ENCODE measurements at regions not wholly inside any gene's neighbourhood (a gene's known extent, or its start where the extent isn't known, plus 50 kb on each side); places are given as distances from the start of the nearest gene placed in this dataset.

GRCh38 chr15:35722501-35722900 is 176.5 kb upstream of the DPH6 start:
- Mint-ChIP-seq H3K27me3 (ENCODE audit: low read depth) (no peaks in the 10 kb centered on the region), H3K4me3 (no peak overlapping the region), H3K27ac (no peak overlapping the region), H3K4me1 (peaks cover 10 to 11% of the 10 kb centered on the region in 2 experiments), H3K36me3 (ENCODE audit: insufficient read depth in 1 of 3, low read depth in 3 of 3) (no peaks in the 10 kb centered on the region), H3K9me3 (no peaks in the 10 kb centered on the region)
- Histone ChIP-seq H3K14ac (ENCODE audit: insufficient read depth, low read length) (no peak overlapping the region), H3K23ac (ENCODE audit: insufficient read length, low read depth, low read length) (no peak overlapping the region), H3K56ac (ENCODE audit: insufficient read length, low read depth, low read length) (no peak overlapping the region), H3K4me2 (ENCODE audit: insufficient read depth, insufficient read length, low read length) (no peak overlapping the region), H3K27ac (ENCODE audit: insufficient read length, low read depth, low read length) (no peak overlapping the region), H2BK12ac (ENCODE audit: insufficient read length, low read depth, low read length) (no peak overlapping the region), H3K9ac (ENCODE audit: extremely low read depth, insufficient read length, low read length) (no peak overlapping the region), H4K8ac (replicated peaks; ENCODE audit: insufficient read length, low read depth, low read length) (no peak overlapping the region), H2AK5ac (ENCODE audit: insufficient read length, low read length) (no peak overlapping the region), H3K27me3 (ENCODE audit: insufficient read depth, low read length) (no peaks in the 10 kb centered on the region), H4K5ac (ENCODE audit: insufficient read length, low read depth, low read length) (no peak overlapping the region), H4K20me1 (ENCODE audit: control insufficient read depth, insufficient read depth, insufficient read length) (no peaks in the 10 kb centered on the region), H2BK15ac (ENCODE audit: low read depth, low read length) (no peak overlapping the region), H3K79me2 (ENCODE audit: insufficient read depth, low read length) (no peaks in the 10 kb centered on the region), H2AFZ (ENCODE audit: low read length) (no peak overlapping the region), H3K79me1 (ENCODE audit: insufficient read depth, low read depth, low read length, poor library complexity, severe bottlenecking) (no peaks in the 10 kb centered on the region), H4K91ac (ENCODE audit: insufficient read length, low read depth, low read length) (no peak overlapping the region), H3T11ph (ENCODE audit: low read length) (no peak overlapping the region), H3K4me1 (ENCODE audit: insufficient read depth, low read length) (no peaks in the 10 kb centered on the region; the same call in 1 of the 2 replicates), H3K4ac (ENCODE audit: low read depth, low read length) (no peak overlapping the region), H2BK20ac (ENCODE audit: low read depth, low read length, poor library complexity, severe bottlenecking) (no peak overlapping the region), H2BK120ac (ENCODE audit: low read depth, low read length, poor library complexity, severe bottlenecking) (no peak overlapping the region), H3K18ac (ENCODE audit: insufficient read length, low read depth, low read length) (no peak overlapping the region), H3K23me2 (ENCODE audit: insufficient read length, low read depth, low read length, poor library complexity, severe bottlenecking) (no peaks in the 10 kb centered on the region), H2BK5ac (ENCODE audit: insufficient read length, low read length) (no peak overlapping the region), H3K9me3 (ENCODE audit: control insufficient read depth, low read depth, low read length) (no peaks in the 10 kb centered on the region)
- DNase-seq = no peak
- TF ChIP-seq CTCF (conservative IDR thresholded peaks at IDR 0.05) = no peak
- no CpG with 5 or more reads among the region's 3 CpGs for WGBS (ENCODE audit: extremely low coverage, insufficient read length, low lambda C conversion rate)

Measured in H9 (cell line).